HepG2 (cell line): ENCODE measurements at regions not wholly inside any gene's neighbourhood (a gene's known extent, or its start where the extent isn't known, plus 50 kb on each side); places are given as distances from the start of the nearest gene placed in this dataset.

Source experiments
- CTCF ChIP-seq: sonication (generic); formaldehyde crosslinking; IDR thresholded peaks from 2 replicates; pipeline ENCODE4 v1.5.0; 2020; ENCODE audit warnings: mild to moderate bottlenecking, missing genetic modification reagents, moderate library complexity
- ETV6 ChIP-seq: sonication (generic); formaldehyde crosslinking; conservative IDR thresholded peaks from 2 replicates; pipeline ENCODE4 v1.4.0; 2020; ENCODE audit warnings: missing genetic modification reagents
- ZNF274 ChIP-seq: sonication (generic); formaldehyde crosslinking; IDR thresholded peaks from 2 replicates; pipeline ENCODE4 v1.5.1; 2020; ENCODE audit warnings: mild to moderate bottlenecking, missing genetic modification reagents

DNA sequence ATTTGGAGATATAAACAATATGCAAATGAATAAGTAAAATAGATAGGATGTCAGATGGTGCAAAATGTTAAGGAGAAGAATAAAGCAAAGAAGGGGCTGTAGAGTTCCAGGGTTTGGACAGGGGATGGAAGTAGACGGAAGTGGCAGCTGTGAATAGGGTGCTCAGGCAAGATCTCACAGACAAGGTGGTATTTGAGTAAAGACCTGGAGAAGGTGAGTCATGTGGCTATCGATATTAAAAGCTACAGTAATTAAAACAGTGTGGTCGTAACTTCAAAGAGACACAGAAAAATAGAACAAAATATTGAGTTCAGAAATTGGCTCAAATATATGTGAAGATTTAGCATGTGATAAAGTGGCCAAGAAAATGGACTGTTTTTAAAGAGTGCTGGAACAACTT lies 61.3 kb upstream of the SLC38A2 start:
- no peak for TF ChIP-seq ZNF274 (CRISPR knock-in tag)
- TF ChIP-seq CTCF (CRISPR knock-in tag) = no peak
- no peak for TF ChIP-seq ETV6 (CRISPR knock-in tag)
